NT2/D1 (cell line): ENCODE measurements at regions not wholly inside any gene's neighbourhood (a gene's known extent, or its start where the extent isn't known, plus 50 kb on each side); places are given as distances from the start of the nearest gene placed in this dataset.

Experiments
- SUZ12 ChIP-seq: IDR thresholded peaks from 2 replicates; pipeline ENCODE4 v1.6.1; 2011; ENCODE audit not compliant: insufficient read length, insufficient read depth; ENCODE audit errors: extremely low read depth
- YY1 ChIP-seq: IDR thresholded peaks from 2 replicates; pipeline ENCODE4 v1.6.1; 2011; ENCODE audit not compliant: insufficient read length, insufficient read depth
- ZNF274 ChIP-seq: IDR thresholded peaks from 2 replicates; pipeline ENCODE4 v1.6.1; 2011; ENCODE audit warnings: mild to moderate bottlenecking, low read depth, low read length

GRCh38 chr16:82241469-82242052 is 71.5 kb upstream of the MPHOSPH6 start:
- no peak for TF ChIP-seq SUZ12
- TF ChIP-seq YY1: no peak
- no peak for TF ChIP-seq ZNF274
